ENCODE measurements at regions not wholly inside any gene's neighbourhood (a gene's known extent, or its start where the extent isn't known, plus 50 kb on each side); places are given as distances from the start of the nearest gene placed in this dataset.

- no peaks in the 10 kb centered on the region for H3K9me3 ChIP-seq (ENCODE audit: control insufficient read depth in 2 of 3, low read length in 3 of 3)
- H3K27ac ChIP-seq (ENCODE audit: low read depth, low read length) = no peak overlapping the region
- H3K27ac Mint-ChIP-seq = no peak overlapping the region
- H3K36me3 Mint-ChIP-seq = peaks cover 0 to 3% (median 0%) of the 10 kb centered on the region in 5 donors
- intact Hi-C loops (cut with micrococcal nuclease) = no loop called here
- ChIA-PET CTCF (no interaction called here), POLR2A (no interaction called here)
- no peak overlapping the region for H3K4me3 ChIP-seq (ENCODE audit: low read length)
- ATAC-seq = no peak
- H3K36me3 ChIP-seq (ENCODE audit: control insufficient read depth in 2 of 3, insufficient read depth in 3 of 3, low read length in 3 of 3) = no peaks in the 10 kb centered on the region
- peaks cover 0 to 18% (median 4%) of the 10 kb centered on the region in 5 donors for H3K27me3 Mint-ChIP-seq
- no peak overlapping the region for H3K4me3 Mint-ChIP-seq
- DNase-seq = no peak
- no peaks in the 10 kb centered on the region for H3K4me1 ChIP-seq (ENCODE audit: control insufficient read depth in 2 of 2, insufficient read depth in 2 of 2, low read length in 2 of 2)
- no peaks in the 10 kb centered on the region for H3K27me3 ChIP-seq (ENCODE audit: control insufficient read depth in 2 of 2, insufficient read depth in 2 of 2, low read length in 2 of 2)
- peaks cover 0 to 24% (median 5%) of the 10 kb centered on the region in 11 donors for H3K9me3 Mint-ChIP-seq
- H3K4me1 Mint-ChIP-seq = no peaks in the 10 kb centered on the region
Measured at GRCh38 chr10:27599546-27599945, 95.4 kb downstream of the RAB18 start.

DNA sequence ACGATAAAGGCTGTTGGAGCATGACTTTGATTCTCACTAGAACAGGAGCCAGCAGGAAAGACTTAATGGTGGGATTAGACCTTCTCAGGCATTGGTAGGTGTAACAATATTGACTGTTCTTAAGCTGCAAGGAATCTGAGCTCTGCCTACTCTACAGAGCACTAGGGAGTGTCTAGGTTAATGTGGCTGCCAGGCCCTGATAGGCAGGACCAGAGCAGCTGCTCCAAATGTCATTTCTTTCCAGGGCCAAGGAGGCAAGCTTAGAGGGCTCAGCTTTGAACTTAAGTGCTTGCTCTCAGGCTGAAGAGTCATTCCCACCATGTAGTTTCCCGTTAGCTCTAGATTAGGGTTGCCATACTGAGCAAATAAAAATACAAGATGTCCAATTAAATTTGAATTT is 96.8 kb downstream of the RAB18 start:
- no peak overlapping the region for H3K27ac ChIP-seq (ENCODE audit: low read depth, low read length)
- H3K27ac Mint-ChIP-seq = no peak overlapping the region
- no peak overlapping the region for H3K4me3 ChIP-seq (ENCODE audit: low read length)
- no peak overlapping the region for H3K4me3 Mint-ChIP-seq
- peaks cover 0 to 17% (median 5%) of the 10 kb centered on the region in 11 donors for H3K9me3 Mint-ChIP-seq
- ATAC-seq (no peak), DNase-seq (no peak)
- H3K4me1 ChIP-seq (ENCODE audit: control insufficient read depth in 2 of 2, insufficient read depth in 2 of 2, low read length in 2 of 2) = no peaks in the 10 kb centered on the region
- ChIA-PET POLR2A (no interaction called here), CTCF (interaction anchor here (0.7 kb wide), 1 partner anchor 214 kb away, joined by 3 read pairs; no protein-coding TSS in a partner anchor)
- H3K36me3 ChIP-seq (ENCODE audit: control insufficient read depth in 2 of 3, insufficient read depth in 3 of 3, low read length in 3 of 3) = no peaks in the 10 kb centered on the region
- H3K27me3 ChIP-seq (ENCODE audit: control insufficient read depth in 2 of 2, insufficient read depth in 2 of 2, low read length in 2 of 2) = no peaks in the 10 kb centered on the region
- intact Hi-C loops (cut with micrococcal nuclease) = no loop called here
- no peaks in the 10 kb centered on the region for H3K9me3 ChIP-seq (ENCODE audit: control insufficient read depth in 2 of 3, low read length in 3 of 3)
- H3K4me1 Mint-ChIP-seq = no peaks in the 10 kb centered on the region
- peaks cover 0 to 17% (median 4%) of the 10 kb centered on the region in 5 donors for H3K27me3 Mint-ChIP-seq
- no peaks in the 10 kb centered on the region for H3K36me3 Mint-ChIP-seq

GRCh38 chr10:27601503-27601902 is 97.4 kb downstream of the RAB18 start:
- no peak for ATAC-seq
- CTCF ChIA-PET = no interaction called here
- H3K4me3 Mint-ChIP-seq = no peak overlapping the region
- Histone ChIP-seq H3K27ac (ENCODE audit: low read depth, low read length) (no peak overlapping the region), H3K4me1 (ENCODE audit: control insufficient read depth in 2 of 2, insufficient read depth in 2 of 2, low read length in 2 of 2) (no peaks in the 10 kb centered on the region), H3K4me3 (ENCODE audit: low read length) (no peak overlapping the region), H3K36me3 (ENCODE audit: control insufficient read depth in 2 of 3, insufficient read depth in 3 of 3, low read length in 3 of 3) (no peaks in the 10 kb centered on the region), H3K27me3 (ENCODE audit: control insufficient read depth in 2 of 2, insufficient read depth in 2 of 2, low read length in 2 of 2) (no peaks in the 10 kb centered on the region), H3K9me3 (ENCODE audit: control insufficient read depth in 2 of 3, low read length in 3 of 3) (no peaks in the 10 kb centered on the region)
- H3K9me3 Mint-ChIP-seq = peaks cover 0 to 11% (median 2%) of the 10 kb centered on the region in 11 donors
- no peaks in the 10 kb centered on the region for H3K4me1 Mint-ChIP-seq
- no peak for DNase-seq
- H3K27me3 Mint-ChIP-seq = peaks cover 0 to 11% (median 4%) of the 10 kb centered on the region in 5 donors
- H3K27ac Mint-ChIP-seq = no peak overlapping the region
- POLR2A ChIA-PET = no interaction called here
- no peaks in the 10 kb centered on the region for H3K36me3 Mint-ChIP-seq
- intact Hi-C loops (cut with micrococcal nuclease) = no loop called here

GRCh38 chr10:27601946-27602538 is 97.9 kb downstream of the RAB18 start:
- Histone ChIP-seq H3K9me3 (ENCODE audit: control insufficient read depth in 2 of 3, low read length in 3 of 3) (no peaks in the 10 kb centered on the region), H3K27ac (ENCODE audit: low read depth, low read length) (no peak overlapping the region), H3K36me3 (ENCODE audit: control insufficient read depth in 2 of 3, insufficient read depth in 3 of 3, low read length in 3 of 3) (no peaks in the 10 kb centered on the region), H3K27me3 (ENCODE audit: control insufficient read depth in 2 of 2, insufficient read depth in 2 of 2, low read length in 2 of 2) (no peaks in the 10 kb centered on the region), H3K4me1 (ENCODE audit: control insufficient read depth in 2 of 2, insufficient read depth in 2 of 2, low read length in 2 of 2) (no peaks in the 10 kb centered on the region), H3K4me3 (ENCODE audit: low read length) (no peak overlapping the region)
- peaks cover 0 to 9% (median 0%) of the 10 kb centered on the region in 11 donors for H3K9me3 Mint-ChIP-seq
- no peaks in the 10 kb centered on the region for H3K36me3 Mint-ChIP-seq
- DNase-seq = no peak
- CTCF ChIA-PET = no interaction called here
- intact Hi-C loops (cut with micrococcal nuclease) = no loop called here
- H3K4me3 Mint-ChIP-seq = no peak overlapping the region
- H3K4me1 Mint-ChIP-seq = no peaks in the 10 kb centered on the region
- ATAC-seq = no peak
- POLR2A ChIA-PET = no interaction called here
- H3K27me3 Mint-ChIP-seq = peaks cover 0 to 8% (median 4%) of the 10 kb centered on the region in 5 donors
- no peak overlapping the region for H3K27ac Mint-ChIP-seq

GRCh38 chr10:27603104-27603503 is 99.0 kb downstream of the RAB18 start:
- no peaks in the 10 kb centered on the region for H3K27me3 ChIP-seq (ENCODE audit: control insufficient read depth in 2 of 2, insufficient read depth in 2 of 2, low read length in 2 of 2)
- Mint-ChIP-seq H3K27ac (no peak overlapping the region), H3K4me1 (peaks cover 0 to 3% (median 2%) of the 10 kb centered on the region in 7 donors), H3K9me3 (peaks cover 0 to 8% (median 0%) of the 10 kb centered on the region in 11 donors), H3K27me3 (peaks cover 0 to 7% (median 4%) of the 10 kb centered on the region in 5 donors), H3K36me3 (no peaks in the 10 kb centered on the region), H3K4me3 (no peak overlapping the region)
- no peak for DNase-seq
- H3K9me3 ChIP-seq (ENCODE audit: control insufficient read depth in 2 of 3, low read length in 3 of 3) = no peaks in the 10 kb centered on the region
- POLR2A ChIA-PET = no interaction called here
- H3K4me3 ChIP-seq (ENCODE audit: low read length) = no peak overlapping the region
- CTCF ChIA-PET = no interaction called here
- no peak for ATAC-seq
- H3K4me1 ChIP-seq (ENCODE audit: control insufficient read depth in 2 of 2, insufficient read depth in 2 of 2, low read length in 2 of 2) = no peaks in the 10 kb centered on the region
- no peak overlapping the region for H3K27ac ChIP-seq (ENCODE audit: low read depth, low read length)
- no peaks in the 10 kb centered on the region for H3K36me3 ChIP-seq (ENCODE audit: control insufficient read depth in 2 of 3, insufficient read depth in 3 of 3, low read length in 3 of 3)
- intact Hi-C loops (cut with micrococcal nuclease) = no loop called here

DNA sequence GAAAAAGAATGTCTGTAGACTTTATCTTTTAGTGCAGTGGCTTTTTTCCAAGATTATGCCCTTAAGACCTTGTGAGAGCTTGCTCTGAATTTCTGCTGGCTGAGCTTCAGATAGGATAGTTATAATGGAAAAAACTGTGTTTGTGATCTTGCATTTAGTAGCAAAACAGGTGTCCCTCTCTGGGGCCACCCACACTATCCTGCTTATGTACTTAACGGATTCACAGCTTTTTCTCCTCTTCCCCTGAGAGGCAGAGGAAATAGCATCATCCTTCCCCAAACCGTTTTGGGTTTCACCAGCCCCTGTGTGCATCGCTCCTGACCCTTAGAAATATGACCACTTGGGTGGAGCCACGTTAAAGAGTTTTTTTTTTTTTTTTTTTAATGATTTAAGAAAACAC is 101.2 kb downstream of the RAB18 start:
- Mint-ChIP-seq H3K27ac (no peak overlapping the region), H3K4me3 (no peak overlapping the region), H3K27me3 (peaks cover 0 to 4% (median 4%) of the 10 kb centered on the region in 5 donors), H3K36me3 (no peaks in the 10 kb centered on the region), H3K4me1 (peaks cover 0 to 5% (median 4%) of the 10 kb centered on the region in 7 donors), H3K9me3 (no peaks in the 10 kb centered on the region)
- intact Hi-C loops (cut with micrococcal nuclease) = no loop called here
- H3K36me3 ChIP-seq (ENCODE audit: control insufficient read depth in 2 of 3, insufficient read depth in 3 of 3, low read length in 3 of 3) = no peaks in the 10 kb centered on the region
- ATAC-seq (no peak), DNase-seq (no peak)
- no peaks in the 10 kb centered on the region for H3K27me3 ChIP-seq (ENCODE audit: control insufficient read depth in 2 of 2, insufficient read depth in 2 of 2, low read length in 2 of 2)
- ChIA-PET CTCF (no interaction called here), POLR2A (no interaction called here)
- H3K4me3 ChIP-seq (ENCODE audit: low read length) = no peak overlapping the region
- no peaks in the 10 kb centered on the region for H3K4me1 ChIP-seq (ENCODE audit: control insufficient read depth in 2 of 2, insufficient read depth in 2 of 2, low read length in 2 of 2)
- no peak overlapping the region for H3K27ac ChIP-seq (ENCODE audit: low read depth, low read length)
- H3K9me3 ChIP-seq (ENCODE audit: control insufficient read depth in 2 of 3, low read length in 3 of 3) = no peaks in the 10 kb centered on the region

GRCh38 chr10:27607591-27607990 is 103.5 kb downstream of the RAB18 start:
- intact Hi-C loops (cut with micrococcal nuclease) = no loop called here
- H3K27ac Mint-ChIP-seq = no peak overlapping the region
- no peaks in the 10 kb centered on the region for H3K36me3 ChIP-seq (ENCODE audit: control insufficient read depth in 2 of 3, insufficient read depth in 3 of 3, low read length in 3 of 3)
- no peaks in the 10 kb centered on the region for H3K9me3 ChIP-seq (ENCODE audit: control insufficient read depth in 2 of 3, low read length in 3 of 3)
- H3K4me3 Mint-ChIP-seq = no peak overlapping the region
- H3K4me3 ChIP-seq (ENCODE audit: low read length) = no peak overlapping the region
- no peaks in the 10 kb centered on the region for H3K9me3 Mint-ChIP-seq
- H3K4me1 ChIP-seq (ENCODE audit: control insufficient read depth in 2 of 2, insufficient read depth in 2 of 2, low read length in 2 of 2) = no peaks in the 10 kb centered on the region
- ATAC-seq (no peak), DNase-seq (no peak)
- CTCF ChIA-PET = interaction anchor here (0.7 to 0.9 kb wide), 2 partner anchors 41 to 150 kb away, joined by 3 read pairs; no protein-coding TSS in a partner anchor
- H3K4me1 Mint-ChIP-seq = peaks cover 0 to 5% (median 4%) of the 10 kb centered on the region in 7 donors
- H3K27ac ChIP-seq (ENCODE audit: low read depth, low read length) = no peak overlapping the region
- H3K27me3 ChIP-seq (ENCODE audit: control insufficient read depth in 2 of 2, insufficient read depth in 2 of 2, low read length in 2 of 2) = no peaks in the 10 kb centered on the region
- POLR2A ChIA-PET = no interaction called here
- peaks cover 0 to 4% (median 4%) of the 10 kb centered on the region in 5 donors for H3K27me3 Mint-ChIP-seq
- H3K36me3 Mint-ChIP-seq = no peaks in the 10 kb centered on the region

All from naive thymus-derived CD4-positive, alpha-beta T cell (primary cell).